DMS79 (cell line): ENCODE measurements at regions not wholly inside any gene's neighbourhood (a gene's known extent, or its start where the extent isn't known, plus 50 kb on each side); places are given as distances from the start of the nearest gene placed in this dataset.
A peak's percentile ranks its signal among the peaks of the same experiment; 100 is the strongest.

ENCODE experiments used
- DNase-seq: peaks from one replicate; lab custom pipeline; 2025; lab: John Stamatoyannopoulos, UW

- DNase-seq, result no peak
These were observed 57.3 kb downstream of the HHEX start for GRCh38 chr10:92747066-92747465.

DNA sequence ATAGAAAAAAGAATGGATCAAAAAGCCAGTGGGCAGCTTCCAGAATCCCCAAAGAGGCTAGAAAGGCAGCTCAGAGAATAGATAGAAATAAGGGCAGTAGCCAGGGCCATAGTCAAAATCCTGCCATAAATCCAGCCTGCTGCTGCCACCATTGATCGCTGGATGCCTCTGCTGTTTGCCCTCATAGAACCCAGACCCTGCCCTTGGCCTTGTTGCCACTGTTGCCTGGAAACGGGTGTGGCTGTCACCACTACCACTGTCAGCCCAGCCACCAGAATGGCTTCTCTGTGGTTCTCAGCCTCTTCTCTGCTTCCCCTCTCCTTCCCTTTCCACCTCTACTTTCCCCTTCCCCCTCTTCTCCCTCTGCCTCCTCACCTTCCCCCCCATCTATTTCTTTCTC is 57.8 kb downstream of the HHEX start:
- no peak for DNase-seq

DNA sequence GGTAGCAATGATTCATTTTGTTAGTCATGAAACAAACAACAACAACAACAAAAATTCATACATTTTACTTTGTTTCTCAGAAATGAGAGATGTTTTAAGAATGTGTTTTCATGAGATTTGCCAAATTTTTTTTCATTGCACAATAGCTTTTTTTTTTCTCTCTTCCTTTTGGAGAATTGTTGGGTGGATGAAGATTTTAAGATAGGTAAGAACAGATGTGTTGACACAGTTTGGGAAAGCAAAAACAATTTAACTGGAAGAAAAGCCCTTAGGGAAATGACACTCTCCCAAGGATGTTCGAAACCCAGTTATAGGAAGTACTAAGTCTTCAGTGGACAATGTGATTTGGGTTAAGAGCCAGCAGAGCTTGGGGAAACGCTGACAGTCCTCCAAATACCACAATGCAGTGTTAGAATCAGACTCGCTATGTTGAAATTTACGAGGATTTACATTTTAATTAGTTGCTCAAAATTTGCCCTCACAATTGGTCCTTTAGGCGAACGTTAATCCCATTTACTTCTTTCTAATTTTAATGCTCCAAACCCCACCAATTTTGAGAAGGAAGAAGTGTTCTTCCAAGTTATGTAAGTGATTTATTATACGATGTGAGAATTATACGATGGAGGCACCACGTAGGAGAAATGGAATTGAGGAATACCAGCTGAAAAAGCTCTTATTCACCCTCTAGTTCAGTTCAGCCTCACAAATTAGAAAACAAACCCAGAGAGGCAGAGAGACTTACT is 61.2 kb downstream of the HHEX start:
- no peak for DNase-seq

- DNase-seq, result no peak
These were observed 61.7 kb downstream of the HHEX start for GRCh38 chr10:92751534-92751811.

DNA sequence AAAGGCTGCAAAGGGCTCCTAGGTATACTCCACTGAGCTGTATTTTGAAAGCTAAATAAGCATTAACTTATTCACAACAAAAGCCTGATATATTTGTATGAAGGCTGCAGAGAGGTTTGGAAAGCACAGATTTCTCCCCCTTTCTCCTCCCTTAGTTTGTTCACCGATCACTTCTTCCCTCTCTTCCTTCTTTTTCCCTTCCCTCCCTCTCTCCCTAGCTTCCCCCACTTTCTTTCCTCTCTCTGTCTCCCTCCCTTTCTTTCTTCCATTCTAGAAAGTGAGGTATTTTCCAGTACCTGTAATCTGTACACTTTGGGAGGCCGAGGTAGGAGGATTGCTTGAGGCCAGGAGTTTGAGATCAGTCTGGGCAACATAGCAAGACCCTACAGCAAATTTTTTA is 62.1 kb downstream of the HHEX start:
- no peak for DNase-seq

DNA sequence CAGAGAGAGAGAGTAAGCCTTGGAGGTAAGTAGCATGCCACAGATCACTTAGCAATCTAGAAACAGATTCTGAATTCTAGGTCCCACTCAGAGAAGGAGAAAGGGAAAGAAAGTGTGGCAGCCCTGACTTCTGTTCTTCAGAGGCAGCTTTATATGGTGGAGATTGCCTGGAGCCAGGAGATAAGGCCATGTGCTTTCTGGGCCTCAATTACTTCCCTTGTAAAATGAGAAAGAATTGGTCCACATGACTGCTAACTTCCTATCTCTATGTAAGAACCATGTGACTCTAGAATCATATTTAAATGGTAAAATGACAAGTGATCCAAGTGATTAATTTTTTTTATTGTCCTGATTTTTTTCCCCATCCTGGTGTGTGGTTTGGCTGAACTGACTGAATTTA is 64.1 kb downstream of the HHEX start:
- no peak for DNase-seq

DNA sequence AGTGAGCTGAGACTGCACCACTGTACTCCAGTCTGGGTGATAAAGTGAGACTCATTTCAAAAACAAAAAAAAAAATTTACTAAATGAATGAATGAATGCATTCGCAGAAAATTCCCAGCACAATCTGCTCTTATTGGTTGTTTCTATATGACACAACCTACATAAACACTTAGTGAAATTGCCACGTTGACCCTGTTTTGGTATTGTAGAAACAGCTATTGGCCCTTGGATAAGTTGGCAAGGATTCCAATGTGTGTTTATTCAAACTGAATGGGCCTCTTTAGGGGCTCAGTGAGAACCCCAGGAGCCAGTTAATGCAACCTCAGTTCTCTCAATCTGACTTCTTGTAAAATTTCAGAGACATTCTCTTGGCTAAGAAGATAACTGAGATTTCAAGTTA is 66.0 kb downstream of the HHEX start:
- DNase-seq, result no peak

- DNase-seq, result peak; percentile 6
These were observed 66.7 kb downstream of the HHEX start for GRCh38 chr10:92756201-92757065.

- DNase-seq, result peak; percentile 63
These were observed 67.4 kb downstream of the HHEX start for GRCh38 chr10:92757066-92757710.

DNA sequence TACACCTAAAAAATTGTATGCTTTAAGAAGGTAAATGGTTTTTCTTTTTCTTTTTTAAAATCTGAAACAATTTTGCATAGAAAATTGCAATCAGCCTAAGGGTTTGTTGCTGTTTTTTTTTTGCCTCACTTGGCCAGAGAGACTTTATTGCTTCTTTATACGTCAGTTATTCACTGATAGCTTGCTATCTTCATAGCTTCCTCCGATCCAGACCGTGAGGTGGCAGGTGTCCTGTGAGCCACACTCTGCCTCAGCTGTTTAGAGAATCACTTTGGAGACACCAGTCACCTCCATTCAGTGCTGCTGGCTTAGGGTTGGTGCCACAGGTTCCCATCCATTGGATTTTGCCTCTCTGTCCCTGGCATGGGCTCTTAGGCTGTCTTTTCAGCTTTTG is 68.0 kb downstream of the HHEX start:
- no peak for DNase-seq

DNA sequence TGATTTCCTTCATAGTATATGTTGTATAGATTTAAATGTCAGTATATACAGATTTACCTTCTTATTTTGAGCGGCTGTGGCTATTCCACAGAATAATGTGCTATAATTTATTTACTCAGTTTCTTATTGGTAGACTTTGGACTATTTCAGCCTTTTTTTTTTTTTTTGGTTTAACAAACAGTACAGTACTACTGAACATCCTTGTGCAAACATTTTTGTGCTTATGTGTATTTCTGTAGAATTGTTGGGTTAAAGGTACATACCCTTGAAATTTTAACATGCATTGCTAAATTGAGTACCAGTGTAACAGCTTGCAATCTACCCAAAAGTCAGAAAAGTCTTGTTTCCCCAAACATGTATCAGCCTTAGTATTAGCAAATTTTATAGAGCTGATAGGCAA is 68.8 kb downstream of the HHEX start:
- DNase-seq, result no peak

DNA sequence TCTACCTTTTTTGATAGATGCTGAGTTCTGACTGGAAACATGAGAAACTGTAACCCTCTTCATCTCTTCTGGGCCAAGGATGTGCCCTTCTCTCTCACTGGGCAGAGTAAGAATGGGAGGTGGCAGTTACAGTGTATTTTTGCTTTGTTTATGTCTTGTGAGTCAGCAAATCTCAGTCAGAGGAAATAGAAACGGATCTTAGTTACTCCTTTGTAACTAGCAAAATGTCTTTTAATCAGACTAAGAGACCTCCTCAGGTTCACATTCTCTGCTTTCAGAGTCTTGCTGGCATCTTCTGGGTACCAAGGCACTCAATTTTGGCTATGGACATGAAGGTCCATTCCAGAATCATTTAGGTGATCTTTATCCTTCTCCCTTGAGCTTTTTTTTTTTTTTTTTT is 70.9 kb downstream of the HHEX start:
- no peak for DNase-seq

DNA sequence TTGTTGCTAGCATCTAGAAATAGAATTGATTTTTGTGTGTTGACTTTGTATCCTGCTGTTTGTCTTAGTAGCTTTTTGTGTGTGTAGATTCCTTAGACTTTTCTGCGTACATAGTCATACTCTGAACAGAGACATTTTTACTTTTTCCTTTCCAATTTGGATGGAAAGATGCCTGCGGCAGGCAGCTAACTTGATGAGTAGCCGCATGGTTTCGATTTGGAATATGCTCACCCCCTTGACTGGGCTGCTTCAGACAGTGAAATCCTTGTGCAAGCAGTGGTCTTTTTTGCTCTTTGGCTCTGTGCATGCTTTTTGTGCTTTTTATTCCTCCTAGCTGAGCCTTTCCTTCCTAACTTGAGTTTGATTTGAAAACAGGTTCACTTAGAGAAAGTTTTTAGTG is 71.8 kb downstream of the HHEX start:
- DNase-seq, result no peak

GRCh38 chr10:92763634-92764155 is 73.9 kb downstream of the HHEX start:
- no peak for DNase-seq

DNA sequence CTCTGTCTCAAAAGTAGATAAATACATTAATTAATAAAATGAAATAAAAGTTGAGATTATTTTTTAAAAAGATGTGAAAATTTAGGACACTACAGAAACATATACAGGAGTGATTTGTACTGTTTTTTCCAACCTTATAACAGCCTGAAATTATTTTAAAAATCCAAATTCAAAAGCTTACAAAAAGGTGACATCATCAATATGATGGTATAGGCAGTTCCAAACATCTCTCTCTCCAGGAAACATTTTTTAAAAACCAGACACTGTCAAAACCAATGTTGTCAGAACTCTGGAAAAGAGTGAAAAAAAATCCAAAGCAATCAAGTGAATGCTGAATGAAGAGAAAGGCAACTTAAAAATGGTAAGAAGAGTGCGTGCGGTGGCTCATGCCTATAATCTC is 76.7 kb downstream of the HHEX start:
- no peak for DNase-seq

DNA sequence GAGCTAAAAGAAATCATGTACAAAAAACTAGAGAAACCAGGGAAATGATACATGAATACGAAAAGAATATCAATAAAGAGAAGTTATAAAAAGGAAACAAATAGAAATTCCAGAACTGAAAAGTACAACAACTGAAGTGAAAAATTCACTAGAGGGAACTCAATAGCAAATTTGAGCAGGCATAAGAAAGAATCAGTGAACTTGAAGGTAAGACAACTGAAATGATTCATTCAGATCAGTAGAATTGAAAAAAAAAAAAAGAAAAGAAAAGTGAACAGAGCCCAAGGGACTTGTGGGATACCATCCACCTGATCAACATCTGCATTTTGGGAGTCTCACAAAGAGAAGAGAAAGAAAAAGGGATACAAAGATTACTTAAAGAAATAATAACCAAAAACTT is 78.3 kb downstream of the HHEX start:
- no peak for DNase-seq

DNA sequence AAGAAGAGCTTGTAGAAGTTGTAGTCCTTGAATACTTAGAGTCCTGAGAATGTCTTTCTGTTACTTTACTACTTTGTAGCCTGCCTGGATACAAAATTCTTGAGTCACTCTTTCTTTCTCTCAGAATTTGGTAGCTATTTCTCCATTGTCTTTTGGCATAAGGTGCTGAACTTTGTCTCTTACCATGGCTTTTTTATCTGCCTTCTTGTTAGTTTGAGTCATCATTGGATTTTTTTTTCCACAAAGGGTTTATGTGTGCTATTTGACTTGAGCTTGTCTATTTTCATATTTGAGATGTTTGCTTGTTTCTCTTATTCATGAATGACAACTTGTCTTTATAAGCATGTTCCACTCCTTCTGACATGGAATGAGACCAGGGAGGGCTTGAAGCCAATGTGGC is 74.5 kb upstream of the EXOC6 start:
- no peak for DNase-seq

GRCh38 chr10:92778091-92778490 is 70.2 kb upstream of the EXOC6 start:
- DNase-seq, result no peak

- no peak for DNase-seq
These were observed 63.2 kb upstream of the EXOC6 start for GRCh38 chr10:92785118-92785517.

- no peak for DNase-seq
These were observed 60.7 kb upstream of the EXOC6 start for GRCh38 chr10:92787557-92788152.

- DNase-seq, result no peak
These were observed 59.3 kb upstream of the EXOC6 start for GRCh38 chr10:92789067-92789466.

DNA sequence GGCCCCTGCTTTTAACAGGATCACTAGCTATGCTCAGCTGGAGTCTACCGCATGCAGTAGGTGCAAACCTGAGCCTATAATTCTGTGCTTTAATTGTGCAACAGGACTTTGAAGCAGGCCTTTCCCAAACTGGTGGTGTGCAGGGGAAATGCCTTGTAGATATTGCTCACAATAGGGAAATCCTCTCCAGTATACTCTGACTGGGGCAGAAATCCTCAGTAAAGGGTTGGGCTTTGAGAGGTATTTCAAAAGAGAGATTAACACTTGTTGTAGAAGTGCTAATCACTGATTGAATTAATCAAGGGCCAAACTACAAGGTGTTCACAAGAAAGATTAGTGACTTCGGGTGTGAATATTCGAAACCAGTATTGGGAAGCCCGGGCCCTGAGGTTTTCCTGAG is 58.5 kb upstream of the EXOC6 start:
- DNase-seq, result no peak

DNA sequence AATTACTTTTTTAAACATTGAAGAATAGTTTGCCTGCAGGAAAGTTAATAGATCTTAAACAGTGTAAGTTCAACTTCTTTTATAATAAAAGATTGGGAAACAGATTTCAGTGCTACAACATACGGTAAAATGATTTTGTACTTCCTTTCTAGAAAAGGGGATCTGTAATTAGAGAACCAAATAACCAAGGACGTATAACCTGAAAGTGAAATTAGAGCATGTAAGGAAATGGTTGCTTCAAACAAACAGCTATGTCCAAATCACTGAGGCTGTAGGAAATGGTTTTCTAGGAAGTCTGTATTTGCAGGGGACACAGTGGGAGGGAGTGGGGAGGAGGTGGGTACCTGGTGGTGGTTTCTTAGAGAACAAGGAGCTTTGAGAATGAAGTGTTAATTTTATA is 57.9 kb upstream of the EXOC6 start:
- DNase-seq, result no peak
